GM06990 (cell line): ENCODE measurements at regions not wholly inside any gene's neighbourhood (a gene's known extent, or its start where the extent isn't known, plus 50 kb on each side); places are given as distances from the start of the nearest gene placed in this dataset.
A peak's percentile ranks its signal among the peaks of the same experiment; 100 is the strongest.

Experiments
- DNase-seq: peaks from one replicate; pipeline ENCODE4 v3.0.0-alpha.2; 2011; ENCODE audit not compliant: insufficient read length; ENCODE audit errors: extremely low read depth
- H3K27me3 ChIP-seq: replicated peaks from 2 replicates; pipeline ENCODE4 v1.6.0; 2011; ENCODE audit warnings: low read length; ENCODE audit not compliant: control insufficient read depth, insufficient read depth
- H3K36me3 ChIP-seq: 2 replicates; pipeline ENCODE4 v1.5.1; 2011; ENCODE audit warnings: low read length; ENCODE audit not compliant: control insufficient read depth, insufficient read depth
- H3K4me3 ChIP-seq: replicated peaks from 2 replicates; pipeline ENCODE4 v1.5.1; 2011; ENCODE audit warnings: low read depth, mild to moderate bottlenecking, control low read depth, low read length
- CTCF ChIP-seq: IDR thresholded peaks from 2 replicates; pipeline ENCODE4 v1.5.1; 2011; ENCODE audit warnings: low read length, control low read depth, mild to moderate bottlenecking, inconsistent platforms; ENCODE audit not compliant: insufficient read depth, poor library complexity, severe bottlenecking

- no peak overlapping the region for H3K4me3 ChIP-seq
- DNase-seq = no peak
- no peaks in the 10 kb centered on the region for H3K36me3 ChIP-seq
- H3K27me3 ChIP-seq = no peaks in the 10 kb centered on the region
- no peak for TF ChIP-seq CTCF
Observed at GRCh38 chr2:128794285-128794684, 475.6 kb upstream of the HS6ST1 start.

GRCh38 chr2:128796321-128796720, 477.7 kb upstream of the HS6ST1 start:
- Histone ChIP-seq H3K27me3 (no peaks in the 10 kb centered on the region), H3K4me3 (no peak overlapping the region), H3K36me3 (no peaks in the 10 kb centered on the region)
- no peak for DNase-seq
- no peak for TF ChIP-seq CTCF

- DNase-seq = no peak
- Histone ChIP-seq H3K36me3 (no peaks in the 10 kb centered on the region), H3K27me3 (no peaks in the 10 kb centered on the region), H3K4me3 (no peak overlapping the region)
- TF ChIP-seq CTCF = no peak
Observed at GRCh38 chr2:128797092-128797491, 478.4 kb upstream of the HS6ST1 start.

- Histone ChIP-seq H3K36me3 (no peaks in the 10 kb centered on the region), H3K4me3 (no peak overlapping the region), H3K27me3 (no peaks in the 10 kb centered on the region)
- no peak for DNase-seq
- TF ChIP-seq CTCF = no peak
Observed at GRCh38 chr2:128797533-128797932, 478.9 kb upstream of the HS6ST1 start.

GRCh38 chr2:128797937-128798336, 479.3 kb upstream of the HS6ST1 start:
- peak; percentile 47 for DNase-seq
- no peak for TF ChIP-seq CTCF
- H3K4me3 ChIP-seq = no peak overlapping the region
- no peaks in the 10 kb centered on the region for H3K36me3 ChIP-seq
- H3K27me3 ChIP-seq = no peaks in the 10 kb centered on the region

GRCh38 chr2:128798502-128799283, 480.0 kb upstream of the HS6ST1 start:
- no peak for TF ChIP-seq CTCF
- H3K27me3 ChIP-seq = no peaks in the 10 kb centered on the region
- no peaks in the 10 kb centered on the region for H3K36me3 ChIP-seq
- DNase-seq = no peak
- H3K4me3 ChIP-seq = no peak overlapping the region
